Lung (tissue), 11 donors: ENCODE measurements at regions not wholly inside any gene's neighbourhood (a gene's known extent, or its start where the extent isn't known, plus 50 kb on each side); places are given as distances from the start of the nearest gene placed in this dataset.

Experiments
- ATAC-seq: fragments of 200-7000 bp; cut with Tn5 transposase; one replicate; pipeline ENCODE4 v1.9.1; 2020; ENCODE audit warnings: moderate number of reproducible peaks; ENCODE audit not compliant: insufficient read depth, low FRiP score
- DNase-seq, 3 donors: peaks; one replicate each; pipeline ENCODE4 v3.0.0-alpha.2; 2013 to 2017
- H3K27ac ChIP-seq, 2 donors: one replicate each; pipeline ENCODE4 v1.5.1; 2013; ENCODE audit warnings: mild to moderate bottlenecking in 2 of 2, moderate library complexity in 2 of 2, control low read depth in 1 of 2, inconsistent platforms in 1 of 2, low read depth in 1 of 2, low read length in 1 of 2
- H3K27me3 ChIP-seq, 3 donors: one replicate each; pipeline ENCODE4 v1.5.1; 2013; ENCODE audit warnings: low read length in 2 of 3; ENCODE audit not compliant: control insufficient read depth in 3 of 3, insufficient read depth in 3 of 3
- H3K36me3 ChIP-seq, 4 donors: one replicate each; pipeline ENCODE4 v1.5.1; 2013; ENCODE audit warnings: low read length in 4 of 4, mild to moderate bottlenecking in 1 of 4, moderate library complexity in 1 of 4; ENCODE audit not compliant: control insufficient read depth in 4 of 4, insufficient read depth in 4 of 4
- H3K4me1 ChIP-seq, 5 donors: one replicate each; pipeline ENCODE4 v1.5.1; 2013; ENCODE audit warnings: low read length in 5 of 5, mild to moderate bottlenecking in 2 of 5, moderate library complexity in 1 of 5; ENCODE audit not compliant: control insufficient read depth in 5 of 5, insufficient read depth in 5 of 5
- H3K4me3 ChIP-seq: one replicate; pipeline ENCODE4 v1.5.1; 2013; ENCODE audit warnings: mild to moderate bottlenecking, control low read depth, moderate library complexity
- H3K9ac ChIP-seq, 2 donors: one replicate each; pipeline ENCODE4 v1.5.1; 2013; ENCODE audit warnings: low read length in 2 of 2, control low read depth in 1 of 2; ENCODE audit not compliant: insufficient read depth in 1 of 2
- H3K9me3 ChIP-seq, 4 donors: one replicate each; pipeline ENCODE4 v1.5.1; 2013; ENCODE audit warnings: low read length in 3 of 4, mild to moderate bottlenecking in 1 of 4, moderate library complexity in 1 of 4; ENCODE audit not compliant: control insufficient read depth in 4 of 4, insufficient read depth in 3 of 4
- WGBS, 2 donors: extraction: QIAGEN DNeasy Blood & Tissue Kit; methylation state at CpG; one replicate each; pipeline ENCODE4 v1.1.7; 2013; 5-methylcytosine and 5-hydroxymethylcytosine counted together
- TF ChIP-seq, protein P1 (sequence below): IDR thresholded peaks from 2 replicates; pipeline ENCODE4 v1.5.1; 2012; ENCODE audit warnings: mild to moderate bottlenecking; ENCODE audit errors: control extremely low read depth, extremely low read depth
- donor health status: control.
- donor health status: control.
- donor health status: Bipolar disorder and iron deficiency.
- donor health status: healthy.
- donor health status: DM: yes; HTN: yes; CAD: no.

- TF ChIP-seq, protein P1, sequence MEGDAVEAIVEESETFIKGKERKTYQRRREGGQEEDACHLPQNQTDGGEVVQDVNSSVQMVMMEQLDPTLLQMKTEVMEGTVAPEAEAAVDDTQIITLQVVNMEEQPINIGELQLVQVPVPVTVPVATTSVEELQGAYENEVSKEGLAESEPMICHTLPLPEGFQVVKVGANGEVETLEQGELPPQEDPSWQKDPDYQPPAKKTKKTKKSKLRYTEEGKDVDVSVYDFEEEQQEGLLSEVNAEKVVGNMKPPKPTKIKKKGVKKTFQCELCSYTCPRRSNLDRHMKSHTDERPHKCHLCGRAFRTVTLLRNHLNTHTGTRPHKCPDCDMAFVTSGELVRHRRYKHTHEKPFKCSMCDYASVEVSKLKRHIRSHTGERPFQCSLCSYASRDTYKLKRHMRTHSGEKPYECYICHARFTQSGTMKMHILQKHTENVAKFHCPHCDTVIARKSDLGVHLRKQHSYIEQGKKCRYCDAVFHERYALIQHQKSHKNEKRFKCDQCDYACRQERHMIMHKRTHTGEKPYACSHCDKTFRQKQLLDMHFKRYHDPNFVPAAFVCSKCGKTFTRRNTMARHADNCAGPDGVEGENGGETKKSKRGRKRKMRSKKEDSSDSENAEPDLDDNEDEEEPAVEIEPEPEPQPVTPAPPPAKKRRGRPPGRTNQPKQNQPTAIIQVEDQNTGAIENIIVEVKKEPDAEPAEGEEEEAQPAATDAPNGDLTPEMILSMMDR, result no peak
- DNase-seq (no peak), ATAC-seq (no peak)
- Histone ChIP-seq H3K27me3 (peaks cover 0 to 4% (median 0%) of the 10 kb centered on the region in 3 donors), H3K36me3 (no peaks in the 10 kb centered on the region), H3K4me1 (no peaks in the 10 kb centered on the region), H3K9me3 (peaks cover 0 to 2% (median 0%) of the 10 kb centered on the region in 4 donors), H3K27ac (no peak overlapping the region), H3K9ac (no peak overlapping the region), H3K4me3 (no peak overlapping the region)
- 81 to 92% methylated on average over 10 of the region's 10 CpGs for WGBS, 2 donors
Observed at GRCh38 chr15:69636169-69636915, 183.7 kb downstream of the RPLP1 start.

- Histone ChIP-seq H3K36me3 (no peaks in the 10 kb centered on the region), H3K4me1 (no peaks in the 10 kb centered on the region), H3K9me3 (peaks cover 0 to 2% (median 0%) of the 10 kb centered on the region in 4 donors), H3K4me3 (no peak overlapping the region), H3K27ac (no peak overlapping the region), H3K9ac (no peak overlapping the region), H3K27me3 (peaks cover 0 to 4% (median 0%) of the 10 kb centered on the region in 3 donors)
- TF ChIP-seq, protein P1, result no peak
- DNase-seq, result no peak
- ATAC-seq, result no peak
- WGBS, 2 donors, result 86 to 93% methylated on average over 5 of the region's 5 CpGs
Observed at GRCh38 chr15:69637818-69638217, 185.2 kb downstream of the RPLP1 start.

- Histone ChIP-seq H3K9ac (no peak overlapping the region), H3K36me3 (no peaks in the 10 kb centered on the region), H3K4me1 (peaks cover 0 to 13% (median 0%) of the 10 kb centered on the region in 5 donors), H3K9me3 (peaks cover 0 to 2% (median 0%) of the 10 kb centered on the region in 4 donors), H3K27me3 (no peaks in the 10 kb centered on the region), H3K27ac (no peak overlapping the region), H3K4me3 (no peak overlapping the region)
- no peak for ATAC-seq
- DNase-seq, result no peak
- TF ChIP-seq, protein P1, result no peak
- 87 to 96% methylated on average over 5 of the region's 5 CpGs for WGBS, 2 donors
Observed at GRCh38 chr15:69643476-69643875, 190.9 kb downstream of the RPLP1 start.

- H3K27me3 ChIP-seq, result no peaks in the 10 kb centered on the region
- H3K9ac ChIP-seq, result no peak overlapping the region
- ATAC-seq (no peak), DNase-seq (no peak)
- TF ChIP-seq, protein P1, result no peak
- H3K4me1 ChIP-seq, result peaks cover 0 to 17% (median 0%) of the 10 kb centered on the region in 5 donors
- H3K27ac ChIP-seq, result no peak overlapping the region
- peaks cover 0 to 2% (median 0%) of the 10 kb centered on the region in 4 donors for H3K9me3 ChIP-seq
- WGBS, 2 donors, result 77 to 97% methylated on average over 1 of the region's 1 CpG
- no peak overlapping the region for H3K4me3 ChIP-seq
- no peaks in the 10 kb centered on the region for H3K36me3 ChIP-seq
Observed at GRCh38 chr15:69643971-69644370, 191.4 kb downstream of the RPLP1 start.
